ENCODE measurements at regions not wholly inside any gene's neighbourhood (a gene's known extent, or its start where the extent isn't known, plus 50 kb on each side); places are given as distances from the start of the nearest gene placed in this dataset.
"Not testable (repeated sequence)": the region's sequence is repeated elsewhere in the genome, so short reads cannot be mapped to it uniquely, and the experiment has no call there.

GRCh38 chr15:60138397-60138968, 134.4 kb downstream of the FOXB1 start:
- no peak for DNase-seq

GRCh38 chr15:60152386-60152785, 148.3 kb downstream of the FOXB1 start:
- DNase-seq = no peak

GRCh38 chr15:60154764-60155325, 150.7 kb downstream of the FOXB1 start:
- no peak for DNase-seq

GRCh38 chr15:60155661-60156060, 151.6 kb downstream of the FOXB1 start:
- DNase-seq = no peak

- DNase-seq = no peak
These were observed 156.8 kb downstream of the FOXB1 start for GRCh38 chr15:60160909-60161308.

GRCh38 chr15:60161704-60162103, 157.6 kb downstream of the FOXB1 start:
- DNase-seq = no peak

GRCh38 chr15:60162251-60162967, 158.3 kb downstream of the FOXB1 start:
- no peak for DNase-seq

- DNase-seq = no peak
These were observed 158.9 kb downstream of the FOXB1 start for GRCh38 chr15:60162968-60163355.

GRCh38 chr15:60165111-60165510, 161.0 kb downstream of the FOXB1 start:
- DNase-seq = no peak

- no peak for DNase-seq
These were observed 168.0 kb downstream of the FOXB1 start for GRCh38 chr15:60172143-60172542.

GRCh38 chr15:60179786-60180391, 175.8 kb downstream of the FOXB1 start:
- DNase-seq = peak; percentile 34

- DNase-seq = not testable (repeated sequence)
These were observed 177.8 kb downstream of the FOXB1 start for GRCh38 chr15:60181957-60182356.

GRCh38 chr15:60183366-60183765, 179.3 kb downstream of the FOXB1 start:
- DNase-seq = no peak

- DNase-seq = no peak
These were observed 180.5 kb downstream of the FOXB1 start for GRCh38 chr15:60184579-60184978.

- no peak for DNase-seq
These were observed 186.9 kb downstream of the FOXB1 start for GRCh38 chr15:60191016-60191415.

- no peak for DNase-seq
These were observed 187.7 kb downstream of the FOXB1 start for GRCh38 chr15:60191821-60192220.

GRCh38 chr15:60195611-60196010, 191.5 kb downstream of the FOXB1 start:
- no peak for DNase-seq

GRCh38 chr15:60204131-60204885, 193.5 kb downstream of the ANXA2 start:
- no peak for DNase-seq

- no peak for DNase-seq
These were observed 189.1 kb downstream of the ANXA2 start for GRCh38 chr15:60208709-60209108.

GRCh38 chr15:60212536-60212935, 185.2 kb downstream of the ANXA2 start:
- peak; percentile 52 for DNase-seq

GRCh38 chr15:60213377-60214000, 184.3 kb downstream of the ANXA2 start:
- DNase-seq = no peak

- no peak for DNase-seq
These were observed 183.6 kb downstream of the ANXA2 start for GRCh38 chr15:60214201-60214600.

Measured in kidney glomerular epithelial cell (primary cell).